Panc1 (cell line): ENCODE measurements at regions not wholly inside any gene's neighbourhood (a gene's known extent, or its start where the extent isn't known, plus 50 kb on each side); places are given as distances from the start of the nearest gene placed in this dataset.

ENCODE experiments used
- CTCF ChIP-seq: fragments of 450-650 bp; IDR thresholded peaks from 2 replicates; pipeline ENCODE4 v1.5.1; 2017; ENCODE audit warnings: mild to moderate bottlenecking
- POLR2AphosphoS5 ChIP-seq: IDR thresholded peaks from 2 replicates; pipeline ENCODE4 v1.6.1; 2012; ENCODE audit warnings: mild to moderate bottlenecking, low read depth, low read length, moderate library complexity
- REST ChIP-seq, 2 experiments: IDR thresholded peaks; 2 replicates each; pipeline ENCODE4 v1.6.1; 2011 to 2012; ENCODE audit warnings: low read depth in 2 of 2, control low read depth in 1 of 2, low read length in 1 of 2, mild to moderate bottlenecking in 1 of 2, moderate library complexity in 1 of 2; ENCODE audit not compliant: insufficient read depth in 1 of 2
- SIN3A ChIP-seq: IDR thresholded peaks from 2 replicates; pipeline ENCODE4 v1.6.1; 2012; ENCODE audit warnings: low read depth, mild to moderate bottlenecking, low read length, moderate library complexity, borderline replicate concordance; ENCODE audit not compliant: insufficient read depth
- TCF7L2 ChIP-seq: IDR thresholded peaks from 2 replicates; pipeline ENCODE4 v1.6.1; 2011; ENCODE audit warnings: mild to moderate bottlenecking, low read depth, low read length, inconsistent platforms

GRCh38 chr12:28114488-28114887 lies 75.8 kb upstream of the CCDC91 start:
- TF ChIP-seq CTCF (no peak), POLR2AphosphoS5 (no peak), REST (IDR thresholded peaks at IDR 0.05; ENCODE audit: insufficient read depth in 1 of 2, low read depth in 2 of 2, low read length in 1 of 2) (no peak), TCF7L2 (no peak), SIN3A (no peak)
